ENCODE measurements at regions not wholly inside any gene's neighbourhood (a gene's known extent, or its start where the extent isn't known, plus 50 kb on each side); places are given as distances from the start of the nearest gene placed in this dataset.

- WGBS, result 74% methylated on average over 11 of the region's 11 CpGs
- Histone ChIP-seq H3K27ac (ENCODE audit: low read depth in 1 of 2, low read length in 2 of 2) (peak overlapping the region; percentile 10 to 32), H3K4me3 (ENCODE audit: low read depth in 1 of 3, low read length in 3 of 3) (no peak overlapping the region), H3K36me3 (ENCODE audit: control insufficient read depth in 4 of 4, insufficient read depth in 3 of 4, low read depth in 1 of 4, low read length in 3 of 4) (no peaks in the 10 kb centered on the region), H3K27me3 (ENCODE audit: control insufficient read depth in 4 of 4, insufficient read depth in 4 of 4, low read length in 3 of 4) (no peaks in the 10 kb centered on the region), H3K9ac (ENCODE audit: low read depth in 1 of 2, low read length in 2 of 2) (no peak overlapping the region), H3K4me1 (ENCODE audit: control insufficient read depth in 4 of 4, insufficient read depth in 4 of 4, low read length in 3 of 4) (no peaks in the 10 kb centered on the region), H3K9me3 (ENCODE audit: control insufficient read depth in 4 of 4, low read length in 3 of 4) (no peaks in the 10 kb centered on the region)
- TF ChIP-seq, protein P1, sequence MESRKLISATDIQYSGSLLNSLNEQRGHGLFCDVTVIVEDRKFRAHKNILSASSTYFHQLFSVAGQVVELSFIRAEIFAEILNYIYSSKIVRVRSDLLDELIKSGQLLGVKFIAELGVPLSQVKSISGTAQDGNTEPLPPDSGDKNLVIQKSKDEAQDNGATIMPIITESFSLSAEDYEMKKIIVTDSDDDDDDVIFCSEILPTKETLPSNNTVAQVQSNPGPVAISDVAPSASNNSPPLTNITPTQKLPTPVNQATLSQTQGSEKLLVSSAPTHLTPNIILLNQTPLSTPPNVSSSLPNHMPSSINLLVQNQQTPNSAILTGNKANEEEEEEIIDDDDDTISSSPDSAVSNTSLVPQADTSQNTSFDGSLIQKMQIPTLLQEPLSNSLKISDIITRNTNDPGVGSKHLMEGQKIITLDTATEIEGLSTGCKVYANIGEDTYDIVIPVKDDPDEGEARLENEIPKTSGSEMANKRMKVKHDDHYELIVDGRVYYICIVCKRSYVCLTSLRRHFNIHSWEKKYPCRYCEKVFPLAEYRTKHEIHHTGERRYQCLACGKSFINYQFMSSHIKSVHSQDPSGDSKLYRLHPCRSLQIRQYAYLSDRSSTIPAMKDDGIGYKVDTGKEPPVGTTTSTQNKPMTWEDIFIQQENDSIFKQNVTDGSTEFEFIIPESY (IDR thresholded peaks at IDR 0.05), result no peak
- DNase-seq (ENCODE audit: low spot score), result no peak
Observed at GRCh38 chr11:35083431-35084238, 55.3 kb upstream of the CD44 start.

- 97% methylated on average over 3 of the region's 3 CpGs for WGBS
- Histone ChIP-seq H3K27me3 (ENCODE audit: control insufficient read depth in 4 of 4, insufficient read depth in 4 of 4, low read length in 3 of 4) (no peaks in the 10 kb centered on the region), H3K36me3 (ENCODE audit: control insufficient read depth in 4 of 4, insufficient read depth in 3 of 4, low read depth in 1 of 4, low read length in 3 of 4) (no peaks in the 10 kb centered on the region), H3K9ac (ENCODE audit: low read depth in 1 of 2, low read length in 2 of 2) (no peak overlapping the region), H3K9me3 (ENCODE audit: control insufficient read depth in 4 of 4, low read length in 3 of 4) (no peaks in the 10 kb centered on the region), H3K4me1 (ENCODE audit: control insufficient read depth in 4 of 4, insufficient read depth in 4 of 4, low read length in 3 of 4) (no peaks in the 10 kb centered on the region), H3K4me3 (ENCODE audit: low read depth in 1 of 3, low read length in 3 of 3) (peak overlapping the region in 1 of 3 donors; percentile 11), H3K27ac (ENCODE audit: low read depth in 1 of 2, low read length in 2 of 2) (no peak overlapping the region)
- DNase-seq (ENCODE audit: low spot score), result no peak
- TF ChIP-seq, protein P1 (IDR thresholded peaks at IDR 0.05), result no peak
- TF ChIP-seq HNF4A (conservative IDR thresholded peaks at IDR 0.05), result no peak
- TF ChIP-seq RAD21 (IDR thresholded peaks at IDR 0.05), result no peak
- TF ChIP-seq FOXA2 (IDR thresholded peaks at IDR 0.05), result no peak
- no peak for TF ChIP-seq NR2F2 (IDR thresholded peaks at IDR 0.05)
- no peak for TF ChIP-seq CTCF (IDR thresholded peaks at IDR 0.05; ENCODE audit: low read depth, low read length, missing input control)
- no peak for TF ChIP-seq JUND (IDR thresholded peaks at IDR 0.05)
- TF ChIP-seq YY1 (IDR thresholded peaks at IDR 0.05), result no peak
- TF ChIP-seq RXRA (IDR thresholded peaks at IDR 0.05), result no peak
- no peak for TF ChIP-seq HNF4G (IDR thresholded peaks at IDR 0.05)
Observed at GRCh38 chr11:35084817-35085440, 54.0 kb upstream of the CD44 start.
